Keratinocyte (primary cell): ENCODE measurements at regions not wholly inside any gene's neighbourhood (a gene's known extent, or its start where the extent isn't known, plus 50 kb on each side); places are given as distances from the start of the nearest gene placed in this dataset.

ENCODE experiments used
- DNase-seq: peaks from one replicate; pipeline ENCODE4 v3.0.0-alpha.2; 2011; ENCODE audit warnings: low read depth, missing footprints, low spot score
- FAIRE-seq: peaks from 2 replicates; lab custom pipeline; 2011; peaks lifted over from hg19 to GRCh38; lab: Jason Lieb, UNC
- H2AFZ ChIP-seq: 2 replicates; pipeline ENCODE4 v1.6.0; 2012; ENCODE audit warnings: low read length, control low read depth, inconsistent platforms; ENCODE audit not compliant: control insufficient read depth
- H3K27ac ChIP-seq: 2 replicates; pipeline ENCODE4 v1.5.1; 2011; ENCODE audit warnings: low read length; ENCODE audit not compliant: control insufficient read depth, insufficient read depth
- H3K27me3 ChIP-seq: 3 replicates; pipeline ENCODE4 v1.6.0; 2011; ENCODE audit warnings: low read length; ENCODE audit not compliant: control insufficient read depth, insufficient read depth; ENCODE audit errors: extremely low read depth
- H3K36me3 ChIP-seq, 2 experiments: 2 replicates in 1 of 2; 3 replicates in 1 of 2; pipeline ENCODE4 v1.5.1; 2011; ENCODE audit warnings: low read length in 2 of 2, mild to moderate bottlenecking in 1 of 2; ENCODE audit not compliant: control insufficient read depth in 2 of 2, insufficient read depth in 2 of 2; ENCODE audit errors: extremely low read depth in 1 of 2
- H3K4me1 ChIP-seq: 3 replicates; pipeline ENCODE4 v1.5.1; 2011; ENCODE audit warnings: low read length; ENCODE audit not compliant: control insufficient read depth, insufficient read depth; ENCODE audit errors: extremely low read depth
- H3K4me2 ChIP-seq: 3 replicates; pipeline ENCODE4 v1.6.0; 2011; ENCODE audit warnings: low read depth, low read length; ENCODE audit not compliant: control insufficient read depth, insufficient read depth; ENCODE audit errors: extremely low read depth
- H3K4me3 ChIP-seq, 3 experiments: fragments of 200-600 bp in 1 of 3; sonication (generic) in 1 of 3; 2 replicates in 2 of 3; 3 replicates in 1 of 3; pipeline ENCODE4 v1.5.1; 2011 to 2016; ENCODE audit warnings: low read length in 3 of 3, mild to moderate bottlenecking in 3 of 3, control low read depth in 2 of 3, inconsistent platforms in 1 of 3, low read depth in 1 of 3, mixed read lengths in 1 of 3, mixed run types in 1 of 3, moderate library complexity in 1 of 3; ENCODE audit not compliant: control insufficient read depth in 2 of 3, insufficient read depth in 2 of 3; ENCODE audit errors: extremely low read depth in 1 of 3
- H3K79me2 ChIP-seq: 2 replicates; pipeline ENCODE4 v1.6.0; 2012; ENCODE audit warnings: low read length; ENCODE audit not compliant: control insufficient read depth, insufficient read depth
- H3K9ac ChIP-seq: 3 replicates; pipeline ENCODE4 v1.6.0; 2011; ENCODE audit warnings: low read length; ENCODE audit not compliant: control insufficient read depth, insufficient read depth; ENCODE audit errors: extremely low read depth
- H3K9me1 ChIP-seq: 3 replicates; pipeline ENCODE4 v1.6.0; 2011; ENCODE audit warnings: low read length; ENCODE audit not compliant: control insufficient read depth, insufficient read depth; ENCODE audit errors: extremely low read depth
- H3K9me3 ChIP-seq: 2 replicates; pipeline ENCODE4 v1.5.1; 2012; ENCODE audit warnings: low read depth, low read length; ENCODE audit not compliant: control insufficient read depth
- H4K20me1 ChIP-seq: 3 replicates; pipeline ENCODE4 v1.6.0; 2011; ENCODE audit warnings: low read length; ENCODE audit not compliant: control insufficient read depth, insufficient read depth; ENCODE audit errors: extremely low read depth
- EZH2 ChIP-seq: IDR thresholded peaks from one replicate; pipeline ENCODE4 v1.6.1; 2012; ENCODE audit warnings: inconsistent platforms, mild to moderate bottlenecking, low read length, moderate library complexity
- dilution Hi-C: fragments of 300-500 bp; cut with MboI; formaldehyde crosslinking; loops from one replicate; pipeline ENCODE4 v1.7.0; 2020; ENCODE audit warnings: low sequenced_read_pairs; ENCODE audit not compliant: extremely low pct_ligation_motif_present
- TF ChIP-seq, protein P1 (sequence below), 3 experiments: IDR thresholded peaks in 1 of 3; conservative IDR thresholded peaks in 1 of 3; optimal IDR thresholded peaks in 1 of 3; 2 replicates in 2 of 3; 3 replicates in 1 of 3; pipeline versions ENCODE3 to v1.5.1; 2011; ENCODE audit warnings: low read length in 3 of 3, mild to moderate bottlenecking in 3 of 3, moderate library complexity in 2 of 3, control low read depth in 1 of 3, inconsistent platforms in 1 of 3; ENCODE audit not compliant: insufficient read depth in 2 of 3; ENCODE audit errors: extremely low read depth in 1 of 3

DNA sequence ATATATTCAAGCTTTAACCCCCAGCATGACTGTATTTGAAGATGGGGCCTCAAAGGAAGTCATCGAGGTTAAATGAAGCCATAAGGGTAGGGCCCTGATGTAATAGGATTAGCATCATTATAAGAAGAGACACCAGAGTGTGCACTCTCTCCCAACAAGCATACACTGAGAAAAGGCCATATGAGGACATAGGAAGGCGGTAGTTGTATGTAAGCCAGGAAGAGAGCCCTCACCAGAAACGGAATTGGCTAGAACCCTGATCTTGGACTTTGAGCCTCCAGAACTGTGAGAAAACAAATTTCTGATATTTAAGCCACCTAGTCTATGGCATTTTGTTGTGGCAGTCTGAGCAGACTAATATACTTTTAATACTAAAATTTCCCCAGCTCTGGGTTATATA lies 150.1 kb upstream of the STXBP5 start:
- no peaks in the 10 kb centered on the region for H3K9me3 ChIP-seq
- H3K4me2 ChIP-seq, result no peak overlapping the region
- no peaks in the 10 kb centered on the region for H3K27me3 ChIP-seq
- TF ChIP-seq EZH2, result no peak
- TF ChIP-seq, protein P1, sequence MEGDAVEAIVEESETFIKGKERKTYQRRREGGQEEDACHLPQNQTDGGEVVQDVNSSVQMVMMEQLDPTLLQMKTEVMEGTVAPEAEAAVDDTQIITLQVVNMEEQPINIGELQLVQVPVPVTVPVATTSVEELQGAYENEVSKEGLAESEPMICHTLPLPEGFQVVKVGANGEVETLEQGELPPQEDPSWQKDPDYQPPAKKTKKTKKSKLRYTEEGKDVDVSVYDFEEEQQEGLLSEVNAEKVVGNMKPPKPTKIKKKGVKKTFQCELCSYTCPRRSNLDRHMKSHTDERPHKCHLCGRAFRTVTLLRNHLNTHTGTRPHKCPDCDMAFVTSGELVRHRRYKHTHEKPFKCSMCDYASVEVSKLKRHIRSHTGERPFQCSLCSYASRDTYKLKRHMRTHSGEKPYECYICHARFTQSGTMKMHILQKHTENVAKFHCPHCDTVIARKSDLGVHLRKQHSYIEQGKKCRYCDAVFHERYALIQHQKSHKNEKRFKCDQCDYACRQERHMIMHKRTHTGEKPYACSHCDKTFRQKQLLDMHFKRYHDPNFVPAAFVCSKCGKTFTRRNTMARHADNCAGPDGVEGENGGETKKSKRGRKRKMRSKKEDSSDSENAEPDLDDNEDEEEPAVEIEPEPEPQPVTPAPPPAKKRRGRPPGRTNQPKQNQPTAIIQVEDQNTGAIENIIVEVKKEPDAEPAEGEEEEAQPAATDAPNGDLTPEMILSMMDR (optimal IDR thresholded peaks at IDR 0.05 in 1 of 3, IDR thresholded peaks at IDR 0.05 in 1 of 3, conservative IDR thresholded peaks at IDR 0.05 in 1 of 3; ENCODE audit: extremely low read depth in 1 of 3, insufficient read depth in 2 of 3, low read length in 3 of 3), result no peak
- DNase-seq (no peak), FAIRE-seq (no peak)
- dilution Hi-C loops, result no loop called here
- no peak overlapping the region for H2AFZ ChIP-seq
- no peaks in the 10 kb centered on the region for H3K36me3 ChIP-seq
- no peaks in the 10 kb centered on the region for H4K20me1 ChIP-seq
- H3K9ac ChIP-seq, result no peak overlapping the region
- H3K9me1 ChIP-seq, result no peaks in the 10 kb centered on the region
- no peak overlapping the region for H3K27ac ChIP-seq
- no peaks in the 10 kb centered on the region for H3K4me1 ChIP-seq
- H3K4me3 ChIP-seq, result no peak overlapping the region
- H3K79me2 ChIP-seq, result no peaks in the 10 kb centered on the region

DNA sequence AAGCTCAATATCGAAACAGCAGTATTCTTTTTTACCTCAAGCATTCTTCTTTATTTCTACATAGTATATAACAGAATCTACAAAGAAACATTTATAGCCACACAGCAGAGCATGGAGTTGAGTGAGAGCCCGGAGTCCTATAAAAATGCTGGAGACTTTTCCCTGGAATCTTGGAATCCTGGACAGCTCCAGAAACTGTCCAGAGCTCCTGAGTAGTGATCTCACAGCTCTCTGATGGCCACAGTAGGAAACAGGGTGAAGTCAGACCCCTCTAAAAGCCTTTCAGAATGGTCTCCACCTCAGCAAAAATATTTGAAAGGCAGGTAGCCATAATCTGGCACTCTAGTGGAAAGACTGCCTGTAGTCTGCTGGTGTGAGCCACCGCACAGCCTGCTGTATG lies 149.3 kb upstream of the STXBP5 start:
- no peak overlapping the region for H3K27ac ChIP-seq

More for the DNA sequence above, 149.3 kb upstream of the STXBP5 start:
- H3K9me3 ChIP-seq, result no peaks in the 10 kb centered on the region
- H4K20me1 ChIP-seq, result no peaks in the 10 kb centered on the region
- H3K79me2 ChIP-seq, result no peaks in the 10 kb centered on the region
- H3K4me2 ChIP-seq, result no peak overlapping the region
- no peaks in the 10 kb centered on the region for H3K36me3 ChIP-seq
- no peak for TF ChIP-seq EZH2
- TF ChIP-seq, protein P1 (optimal IDR thresholded peaks at IDR 0.05 in 1 of 3, IDR thresholded peaks at IDR 0.05 in 1 of 3, conservative IDR thresholded peaks at IDR 0.05 in 1 of 3; ENCODE audit: extremely low read depth in 1 of 3, insufficient read depth in 2 of 3, low read length in 3 of 3), result no peak
- no peaks in the 10 kb centered on the region for H3K9me1 ChIP-seq
- H3K4me3 ChIP-seq, result no peak overlapping the region
- dilution Hi-C loops, result no loop called here
- FAIRE-seq (no peak), DNase-seq (no peak)
- no peaks in the 10 kb centered on the region for H3K27me3 ChIP-seq
- no peaks in the 10 kb centered on the region for H3K4me1 ChIP-seq
- H3K9ac ChIP-seq, result no peak overlapping the region
- H2AFZ ChIP-seq, result no peak overlapping the region
